K562 (cell line): ENCODE measurements at regions not wholly inside any gene's neighbourhood (a gene's known extent, or its start where the extent isn't known, plus 50 kb on each side); places are given as distances from the start of the nearest gene placed in this dataset.
A peak's percentile ranks its signal among the peaks of the same experiment; 100 is the strongest.

Experiments
- ATAC-seq: fragments of 200-7000 bp; cut with Tn5 transposase; 3 replicates; pipeline ENCODE4 v1.9.1; 2020; ENCODE audit warnings: moderate library complexity
- BruUV-seq: library from RNA; stranded (reverse); fragments of 400-500 nt; replicated peaks from 2 replicates; lab custom pipeline; 2021; lab: Mats Ljungman, UMichigan
- CTCF ChIA-PET: fragments of 300-600 bp; formaldehyde crosslinking; extraction: SDS; loops from one replicate; lab custom pipeline; 2021; ENCODE audit warnings: low intra/inter-chr PET ratio; lab: Yijun Ruan, JAX
- POLR2A ChIA-PET: fragments of 300-600, 350-650 bp; sonication (Branson Sonifier 250); formaldehyde crosslinking; extraction: SDS; loops from one replicate; lab custom pipeline; 2021; ENCODE audit warnings: antibody characterized with exemption, inconsistent platforms; lab: Yijun Ruan, JAX
- DNase-seq, 4 experiments: peaks; one replicate each; pipeline versions ENCODE4 v3.0.0 to v3.0.0-alpha.2; 2011 to 2018; ENCODE audit warnings: low spot score in 3 of 4, mixed read lengths in 3 of 4; ENCODE audit errors: extremely low read depth in 1 of 4
- FAIRE-seq: peaks from 2 replicates; lab custom pipeline; 2011; peaks lifted over from hg19 to GRCh38; lab: Jason Lieb, UNC
- H2AFZ ChIP-seq: 2 replicates; pipeline ENCODE4 v1.6.0; 2011; ENCODE audit warnings: low read depth, low read length, control low read depth, inconsistent platforms
- H3K27ac ChIP-seq: fragments of 200-600 bp; 3 replicates; pipeline ENCODE4 v1.8.0; 2011; ENCODE audit warnings: low read depth, mild to moderate bottlenecking, control low read depth, inconsistent platforms, low read length, moderate library complexity, mixed read lengths; ENCODE audit errors: extremely low read depth
- H3K27me3 ChIP-seq, 2 experiments: fragments of 300-600 bp in 1 of 2; 2 replicates in 1 of 2; 3 replicates in 1 of 2; pipeline versions ENCODE4 v1.6.0 to v1.8.0; 2011; ENCODE audit warnings: inconsistent platforms in 2 of 2, low read length in 2 of 2, mild to moderate bottlenecking in 1 of 2, mixed read lengths in 1 of 2, moderate library complexity in 1 of 2; ENCODE audit not compliant: control insufficient read depth in 2 of 2, insufficient read depth in 2 of 2
- H3K36me3 ChIP-seq: fragments of 300-600 bp; 3 replicates; pipeline ENCODE4 v1.8.0; 2011; ENCODE audit warnings: mild to moderate bottlenecking, low read length, inconsistent platforms; ENCODE audit not compliant: control insufficient read depth, insufficient read depth
- H3K4me1 ChIP-seq, 2 experiments: fragments of 200-600 bp in 1 of 2; replicated peaks in 1 of 2; 2 replicates in 1 of 2; 3 replicates in 1 of 2; pipeline versions ENCODE4 v1.5.1 to v1.8.0; 2011; ENCODE audit warnings: inconsistent platforms in 2 of 2, low read length in 2 of 2, mild to moderate bottlenecking in 1 of 2, mixed read lengths in 1 of 2, moderate library complexity in 1 of 2; ENCODE audit not compliant: control insufficient read depth in 2 of 2, insufficient read depth in 2 of 2
- H3K4me2 ChIP-seq: 2 replicates; pipeline ENCODE4 v1.6.1; 2011; ENCODE audit warnings: low read length, control low read depth, inconsistent platforms, mixed read lengths; ENCODE audit not compliant: insufficient read depth
- H3K4me3 ChIP-seq: fragments of 200-600 bp; sonication (generic), shearing (Covaris generic); 2 replicates; pipeline ENCODE4 v1.5.1; 2016; ENCODE audit warnings: control low read depth, inconsistent platforms
- H3K79me2 ChIP-seq: fragments of 200-600 bp; 3 replicates; pipeline ENCODE4 v1.8.0; 2011; ENCODE audit warnings: low read length, inconsistent platforms; ENCODE audit not compliant: control insufficient read depth, insufficient read depth
- H3K9ac ChIP-seq, 2 experiments: 2 replicates each; pipeline versions ENCODE4 v1.6.0 to v1.6.1; 2011; ENCODE audit warnings: low read depth in 2 of 2, low read length in 2 of 2, control low read depth in 1 of 2, inconsistent platforms in 1 of 2, mild to moderate bottlenecking in 1 of 2, mixed read lengths in 1 of 2; ENCODE audit not compliant: insufficient read depth in 1 of 2
- H3K9me1 ChIP-seq: one replicate; pipeline ENCODE4 v1.6.0; 2011; ENCODE audit warnings: inconsistent platforms, mild to moderate bottlenecking, low read length, moderate library complexity; ENCODE audit not compliant: control insufficient read depth, insufficient read depth
- H3K9me3 ChIP-seq: replicated peaks from 2 replicates; pipeline ENCODE4 v1.5.1; 2011; ENCODE audit warnings: low read depth, low read length, inconsistent platforms; ENCODE audit not compliant: control insufficient read depth, insufficient read depth
- H4K20me1 ChIP-seq: replicated peaks from 2 replicates; pipeline ENCODE4 v1.6.1; 2011; ENCODE audit warnings: low read length, inconsistent platforms, mixed read lengths; ENCODE audit not compliant: control insufficient read depth, insufficient read depth
- ARID1B ChIP-seq: fragments of 450-650 bp; IDR thresholded peaks from 2 replicates; pipeline ENCODE4 v1.6.1; 2016; ENCODE audit warnings: antibody characterized with exemption, mild to moderate bottlenecking, inconsistent platforms
- CCAR2 ChIP-seq: fragments of 200-400 bp; formaldehyde crosslinking; IDR thresholded peaks from 2 replicates; pipeline ENCODE4 v1.6.1; 2017; ENCODE audit warnings: mild to moderate bottlenecking, low read depth, low read length
- JUN ChIP-seq, 2 experiments: sonication (generic) in 1 of 2; formaldehyde crosslinking in 1 of 2; IDR thresholded peaks; 2 replicates each; pipeline versions ENCODE4 v1.6.1 to v1.8.0; 2012 to 2022; ENCODE audit warnings: borderline replicate concordance in 2 of 2, mild to moderate bottlenecking in 2 of 2, improper control_type of control experiment in 1 of 2, low read depth in 1 of 2, low read length in 1 of 2, missing genetic modification reagents in 1 of 2
- KDM5B ChIP-seq: fragments of 200-600 bp; sonication (generic); IDR thresholded peaks from 2 replicates; pipeline ENCODE4 v1.6.1; 2012; ENCODE audit warnings: low read depth, mild to moderate bottlenecking, moderate library complexity, low read length, control low read depth, inconsistent platforms; ENCODE audit not compliant: insufficient replicate concordance
- NFIC ChIP-seq: fragments of 450-650 bp; IDR thresholded peaks from 2 replicates; pipeline ENCODE4 v1.6.1; 2017; ENCODE audit warnings: mild to moderate bottlenecking, inconsistent platforms
- PPARD ChIP-seq: fragments of 250-450 bp; sonication (Bioruptor Pico); IDR thresholded peaks from 2 replicates; pipeline ENCODE4 v1.8.0; 2022; ENCODE audit warnings: inconsistent platforms, mild to moderate bottlenecking, moderate library complexity
- SMARCC2 ChIP-seq: fragments of 450-650 bp; IDR thresholded peaks from 2 replicates; pipeline ENCODE4 v1.6.1; 2017; ENCODE audit warnings: antibody characterized with exemption, moderate library complexity, mild to moderate bottlenecking, low read depth
- SOX6 ChIP-seq: fragments of 450-650 bp; IDR thresholded peaks from 2 replicates; pipeline ENCODE4 v1.6.1; 2014; ENCODE audit warnings: mild to moderate bottlenecking
- TAL1 ChIP-seq: fragments of 450-650 bp; IDR thresholded peaks from 2 replicates; pipeline ENCODE4 v1.6.1; 2016; ENCODE audit warnings: mild to moderate bottlenecking
- THAP12 ChIP-seq: fragments of 250-450 bp; sonication (Bioruptor Pico); IDR thresholded peaks from 2 replicates; pipeline ENCODE4 v1.9.0; 2021; ENCODE audit warnings: mild to moderate bottlenecking, inconsistent platforms
- ZNF584 ChIP-seq: fragments of 200-800 bp; sonication (Bioruptor generic); IDR thresholded peaks from 2 replicates; pipeline ENCODE4 v1.6.1; 2016; ENCODE audit warnings: low read depth, mild to moderate bottlenecking, missing genetic modification characterization, missing compliant biosample characterization
- ZNF766 ChIP-seq: fragments of 200-800 bp; sonication (Bioruptor generic); conservative IDR thresholded peaks from 2 replicates; pipeline ENCODE4 v1.6.1; 2016; ENCODE audit warnings: missing genetic modification characterization, missing compliant biosample characterization
- WGBS: fragments of 100-300 bp; shearing (Covaris generic); methylation state at CpG from one replicate; pipeline ENCODE4 v1.1.6; 2016; ENCODE audit warnings: low coverage, mixed read lengths; ENCODE audit not compliant: insufficient coverage; ENCODE audit errors: missing lambda C conversion rate; 5-methylcytosine and 5-hydroxymethylcytosine counted together
- in situ Hi-C: fragments of 300-500 bp; cut with MboI; formaldehyde crosslinking; loops from 4 replicates; pipeline ENCODE4 v1.15.0; 2018; ENCODE audit warnings: inconsistent platforms, mixed read lengths
- intact Hi-C: fragments of 100-400 bp; cut with micrococcal nuclease; formaldehyde crosslinking; loops from 2 replicates; pipeline ENCODE4 v1.14.2; 2022

GRCh38 chr7:19290968-19291367 is 145.7 kb upstream of the FERD3L start:
- Histone ChIP-seq H3K9me1 (no peaks in the 10 kb centered on the region), H3K9ac (no peak overlapping the region), H4K20me1 (no peaks in the 10 kb centered on the region), H3K4me2 (no peak overlapping the region), H3K36me3 (no peaks in the 10 kb centered on the region), H3K9me3 (no peaks in the 10 kb centered on the region; the same call in 1 of the 2 replicates), H3K4me3 (no peak overlapping the region), H3K27ac (no peak overlapping the region), H3K79me2 (no peaks in the 10 kb centered on the region), H2AFZ (no peak overlapping the region), H3K4me1 (no peaks in the 10 kb centered on the region), H3K27me3 (no peaks in the 10 kb centered on the region)
- DNase-seq (no peak), FAIRE-seq (no peak), ATAC-seq (no peak)
- no peak for TF ChIP-seq ARID1B
- peak; percentile 31; the same call in 1 of the 2 replicates for TF ChIP-seq NFIC
- TF ChIP-seq SMARCC2, result no peak
- CTCF ChIA-PET, result no interaction called here
- BruUV-seq, result no TSS peak
- POLR2A ChIA-PET, result no interaction called here
- in situ Hi-C loops (no loop called here), intact Hi-C loops (no loop called here)

DNA sequence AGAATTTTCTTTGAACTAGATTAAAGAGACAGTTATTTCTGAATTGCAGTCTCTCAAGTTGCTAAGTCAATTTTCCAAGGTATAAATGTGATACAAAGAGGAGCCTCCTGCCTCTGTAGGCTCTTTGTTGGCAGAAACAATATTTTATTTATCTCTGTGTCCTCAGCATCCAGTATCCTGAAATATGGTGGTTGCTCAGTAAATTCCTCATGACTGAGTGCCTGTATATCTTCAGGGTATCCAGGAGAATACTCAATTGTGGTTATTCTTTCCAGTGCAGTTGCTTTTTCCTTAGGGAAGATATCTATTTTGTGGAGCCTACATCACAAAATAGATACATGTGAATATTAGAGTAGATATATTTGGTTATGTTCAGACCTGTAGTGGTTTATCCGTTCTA is 144.8 kb upstream of the FERD3L start:
- Histone ChIP-seq H3K27ac (no peak overlapping the region), H3K36me3 (no peaks in the 10 kb centered on the region), H2AFZ (no peak overlapping the region), H3K4me2 (no peak overlapping the region), H3K9me1 (no peaks in the 10 kb centered on the region), H3K9me3 (no peaks in the 10 kb centered on the region; the same call in 1 of the 2 replicates), H3K79me2 (no peaks in the 10 kb centered on the region), H3K4me1 (no peaks in the 10 kb centered on the region), H3K9ac (no peak overlapping the region), H4K20me1 (no peaks in the 10 kb centered on the region), H3K27me3 (no peaks in the 10 kb centered on the region), H3K4me3 (no peak overlapping the region)
- CTCF ChIA-PET, result no interaction called here
- DNase-seq (no peak), FAIRE-seq (no peak), ATAC-seq (no peak)
- no TSS peak for BruUV-seq
- POLR2A ChIA-PET, result no interaction called here
- WGBS, result 6% methylated on average over 1 of the region's 1 CpG
- in situ Hi-C loops (no loop called here), intact Hi-C loops (no loop called here)
- TF ChIP-seq JUN (IDR thresholded peaks at IDR 0.05; ENCODE audit: borderline replicate concordance, low read depth, low read length) (no peak), JUN (CRISPR knock-in tag; IDR thresholded peaks at IDR 0.05; ENCODE audit: borderline replicate concordance) (no peak), SOX6 (no peak), THAP12 (CRISPR knock-in tag) (no peak), PPARD (CRISPR knock-in tag) (no peak), KDM5B (no peak), ZNF584 (CRISPR knock-in tag) (no peak), TAL1 (no peak), ZNF766 (CRISPR knock-in tag) (no peak), CCAR2 (no peak)
